Heart left ventricle (tissue), 16 donors: ENCODE measurements at regions not wholly inside any gene's neighbourhood (a gene's known extent, or its start where the extent isn't known, plus 50 kb on each side); places are given as distances from the start of the nearest gene placed in this dataset.
A peak's percentile ranks its signal among the peaks of the same experiment; 100 is the strongest.
"Not testable (repeated sequence)": the region's sequence is repeated elsewhere in the genome, so short reads cannot be mapped to it uniquely, and the experiment has no call there.

Experiments
- ATAC-seq, 4 donors: fragments of 200-7000 bp; cut with Tn5 transposase; one replicate each; pipeline ENCODE4 v1.9.1; 2020 to 2022; ENCODE audit warnings: moderate library complexity in 4 of 4, mild to moderate bottlenecking in 3 of 4, moderate number of reproducible peaks in 1 of 4
- DNase-seq, 5 donors: peaks; one replicate each; pipeline ENCODE4 v3.0.0-alpha.2; 2020
- H3K27ac ChIP-seq, 12 donors: fragments of 200-600 bp; sonication (generic) in 4 of 12; one replicate each; pipeline versions ENCODE4 v1.5.0 to v1.8.0; 2016 to 2022; ENCODE audit warnings: mild to moderate bottlenecking in 2 of 12
- H3K27me3 ChIP-seq, 9 donors: fragments of 200-600 bp; sonication (generic) in 2 of 9; one replicate each; pipeline versions ENCODE4 v1.5.1 to v1.8.0; 2016 to 2022; ENCODE audit warnings: mild to moderate bottlenecking in 3 of 9
- H3K36me3 ChIP-seq, 9 donors: fragments of 200-600 bp; sonication (generic) in 2 of 9; one replicate each; pipeline versions ENCODE4 v1.5.0 to v1.8.0; 2018 to 2022; ENCODE audit warnings: mild to moderate bottlenecking in 2 of 9
- H3K4me1 ChIP-seq, 12 donors: fragments of 200-600 bp; sonication (generic) in 4 of 12; one replicate each; pipeline versions ENCODE4 v1.5.0 to v1.8.0; 2016 to 2022; ENCODE audit warnings: mild to moderate bottlenecking in 3 of 12
- H3K4me3 ChIP-seq, 12 donors: fragments of 200-600 bp; sonication (generic) in 4 of 12; one replicate each; pipeline versions ENCODE4 v1.5.0 to v1.8.0; 2017 to 2022; ENCODE audit warnings: mild to moderate bottlenecking in 9 of 12, moderate library complexity in 4 of 12
- H3K9me3 ChIP-seq, 12 donors: fragments of 200-600 bp; sonication (generic) in 4 of 12; one replicate each; pipeline versions ENCODE4 v1.5.0 to v1.8.0; 2016 to 2022; ENCODE audit warnings: mild to moderate bottlenecking in 1 of 12
- WGBS, 4 donors: extraction: QIAGEN DNeasy Blood & Tissue Kit in 2 of 4; methylation state at CpG; one replicate each; pipeline versions ENCODE4 v1.1.5 to v1.1.7; 2013 to 2018; 5-methylcytosine and 5-hydroxymethylcytosine counted together
- intact Hi-C, 10 donors: fragments of 100-400 bp; cut with DNase I; formaldehyde crosslinking; loops; one replicate each; pipeline versions ENCODE4 v1.11.1 to v1.14.2; 2022
- donor health status: ischemic (EF 13 %, LVEDD 7.1; RV severe dilation, severe dysfunction).
- donor health status: healthy with polysubstance abuse.
- donor health status: DM: no; HTN: yes; CAD: no.
- donor health status: DM: no; HTN: no; CAD: no.
- donor health status: ischemic (EF 25% LVEDD 6.9; RV normal size, moderate dysfunction).
- donor health status: ischemic (EF 25% LVEDD 5.7; RV mildly dilated, moderate dysfunction).
- donor health status: healthy.
- donor health status: DM: yes; HTN: yes; CAD: no.
- donor health status: ischemic (EF 35%, LVEDD 5.7; RV mildly dilated, moderate dysfunction).
- donor health status: nonischemic (EF 11% LVEDD 7.7; RV severe dilation, severe dysfunction).
- donor health status: DM: yes; HTN: yes; CAD: no.
- donor health status: PGD.
- donor health status: ischemic (EF 29% LVEDD 5.4; RV normal size, mild dysfunction).
- donor health status: nonischemic (EF 23%, LVEDD 6.1; RV moderate dilation, normal function).

DNA sequence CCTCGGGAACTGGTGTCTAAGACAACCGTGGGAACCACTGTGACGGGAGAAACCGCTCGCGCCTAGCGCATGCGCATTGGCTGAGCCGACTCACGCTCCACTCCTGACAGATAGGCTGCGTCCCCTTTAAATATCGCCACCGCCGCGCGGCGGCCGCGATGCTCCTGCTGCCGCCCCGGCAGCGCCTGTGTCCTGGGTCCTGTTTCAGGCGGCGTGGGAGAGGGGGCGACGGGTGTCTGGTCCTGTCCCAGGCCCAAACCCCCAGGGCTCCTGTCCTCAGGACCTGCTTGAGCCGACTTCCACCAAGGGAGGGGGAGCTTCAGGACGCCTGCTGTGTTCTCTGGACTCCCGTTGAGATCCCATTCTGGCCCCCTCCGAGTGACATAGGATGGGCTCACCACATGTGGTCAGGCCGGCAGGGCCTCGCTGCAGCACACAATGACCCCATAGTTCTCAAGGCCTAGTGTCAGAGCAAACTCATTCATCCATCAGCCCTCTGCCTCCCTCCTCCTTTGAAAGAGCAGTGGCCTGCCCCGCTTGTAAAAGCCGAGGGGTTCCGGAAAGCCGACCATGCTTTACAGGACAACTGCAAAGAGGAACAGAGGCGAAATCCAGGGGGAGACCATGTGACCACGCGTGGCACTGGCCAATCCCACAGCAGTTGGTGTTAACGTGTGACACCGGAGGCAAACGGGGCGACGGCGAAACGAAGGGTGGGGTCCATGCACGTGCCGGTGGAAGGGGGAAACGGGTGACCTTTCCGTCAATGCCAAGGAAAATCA, 710.0 kb upstream of the TPTE start:
- 40 to 91% (median 80%) methylated on average over 1 to 38 of the region's 50 CpGs for WGBS, 4 donors
- ATAC-seq, H3K4me1 ChIP-seq, H3K4me3 ChIP-seq, DNase-seq, H3K36me3 ChIP-seq, H3K27me3 ChIP-seq, H3K9me3 ChIP-seq, H3K27ac ChIP-seq, intact Hi-C loops: not testable (repeated sequence)

- WGBS, 4 donors = 82 to 93% methylated on average over 27 to 28 of the region's 35 CpGs; no CpG with 5 or more reads in 2 of the 4 donors
- intact Hi-C loops, H3K27ac ChIP-seq, H3K27me3 ChIP-seq, DNase-seq, H3K4me1 ChIP-seq, H3K36me3 ChIP-seq, H3K9me3 ChIP-seq, ATAC-seq, H3K4me3 ChIP-seq: not testable (repeated sequence)
Observed at GRCh38 chr21:9812507-9812906, 708.9 kb upstream of the TPTE start.

- H3K4me3 ChIP-seq, ATAC-seq, H3K9me3 ChIP-seq, H3K27me3 ChIP-seq, H3K27ac ChIP-seq, H3K4me1 ChIP-seq, H3K36me3 ChIP-seq, intact Hi-C loops: not testable (repeated sequence)
- peak in 3 of 5 donors; percentile 28 to 77 (median 29) for DNase-seq
- WGBS, 4 donors = 79 to 93% (median 91%) methylated on average over 4 to 38 of the region's 57 CpGs; no CpG with 5 or more reads in 1 of the 4 donors
Observed at GRCh38 chr21:9813894-9814814, 707.2 kb upstream of the TPTE start.

DNA sequence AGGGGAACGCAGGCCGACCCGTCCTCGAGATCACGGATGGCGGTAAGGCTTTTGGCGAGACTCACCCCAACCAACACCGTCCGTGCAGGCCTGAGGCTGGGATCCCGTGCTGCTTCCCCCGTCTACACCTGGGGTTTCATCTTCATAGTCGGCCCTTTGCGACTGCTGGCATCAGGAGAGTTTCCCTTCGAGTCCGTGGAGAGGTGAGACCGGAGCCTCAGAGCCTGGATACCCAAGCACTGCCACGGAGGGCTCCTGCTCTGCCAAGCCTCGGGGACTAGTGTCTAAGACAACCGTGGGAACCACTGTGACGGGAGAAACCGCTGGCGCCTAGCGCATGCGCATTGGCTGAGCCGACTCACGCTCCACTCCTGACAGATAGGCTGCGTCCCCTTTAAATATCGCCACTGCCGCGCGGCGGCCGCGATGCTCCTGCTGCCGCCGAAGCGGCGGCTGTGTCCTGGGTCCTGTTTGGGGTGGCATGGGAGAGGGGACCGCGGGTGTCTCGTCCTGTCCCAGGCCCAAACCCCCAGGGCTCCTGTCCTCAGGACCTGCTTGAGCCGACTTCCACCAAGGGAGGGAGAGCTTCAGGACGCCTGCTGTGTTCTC, 706.1 kb upstream of the TPTE start:
- DNase-seq, H3K36me3 ChIP-seq, ATAC-seq, H3K9me3 ChIP-seq, H3K27ac ChIP-seq, intact Hi-C loops, H3K4me1 ChIP-seq, H3K27me3 ChIP-seq, H3K4me3 ChIP-seq: not testable (repeated sequence)
- WGBS, 4 donors = 60 to 88% (median 79%) methylated on average over 1 to 37 of the region's 43 CpGs

GRCh38 chr21:9816734-9817334, 704.5 kb upstream of the TPTE start:
- DNase-seq, H3K4me3 ChIP-seq, ATAC-seq, H3K36me3 ChIP-seq, intact Hi-C loops, H3K4me1 ChIP-seq, H3K27me3 ChIP-seq, H3K9me3 ChIP-seq, H3K27ac ChIP-seq: not testable (repeated sequence)
- WGBS, 4 donors = 83 to 90% methylated on average over 22 to 26 of the region's 38 CpGs; no CpG with 5 or more reads in 2 of the 4 donors

DNA sequence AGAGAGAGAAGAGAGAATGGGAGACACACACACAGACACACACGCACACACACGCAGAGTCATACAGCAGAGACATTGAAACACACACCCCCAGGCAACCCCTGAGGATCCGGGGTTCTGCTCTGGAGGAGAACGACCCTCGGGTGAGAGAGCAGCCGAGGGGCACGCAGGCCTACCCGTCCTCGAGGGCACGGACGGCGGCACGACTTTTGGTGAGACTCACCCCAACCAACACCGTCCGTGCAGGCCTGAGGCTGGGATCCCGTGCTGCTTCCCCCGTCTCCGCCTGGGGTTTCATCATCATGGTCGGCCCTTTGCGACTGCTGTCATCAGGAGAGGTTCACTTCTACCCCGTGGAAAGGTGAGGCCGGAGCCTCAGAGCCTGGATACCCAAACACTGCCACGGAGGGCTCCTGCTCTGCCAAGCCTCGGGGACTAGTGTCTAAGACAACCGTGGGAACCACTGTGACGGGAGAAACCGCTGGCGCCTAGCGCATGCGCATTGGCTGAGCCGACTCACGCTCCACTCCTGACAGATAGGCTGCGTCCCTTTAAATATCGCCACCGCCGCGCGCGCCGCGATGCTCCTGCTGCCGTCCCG, 703.4 kb upstream of the TPTE start:
- H3K4me3 ChIP-seq, H3K9me3 ChIP-seq, H3K4me1 ChIP-seq, H3K27ac ChIP-seq, ATAC-seq, DNase-seq, H3K27me3 ChIP-seq, intact Hi-C loops, H3K36me3 ChIP-seq: not testable (repeated sequence)
- 83 to 93% methylated on average over 3 to 24 of the region's 43 CpGs; no CpG with 5 or more reads in 2 of the 4 donors for WGBS, 4 donors

- H3K9me3 ChIP-seq = peaks cover 0 to 11% (median 3%) of the 10 kb centered on the region in 12 donors
- intact Hi-C loops, H3K36me3 ChIP-seq, ATAC-seq, H3K27ac ChIP-seq, H3K4me3 ChIP-seq, DNase-seq, H3K4me1 ChIP-seq, H3K27me3 ChIP-seq: not testable (repeated sequence)
- 67 to 86% methylated on average over 14 to 27 of the region's 37 CpGs; no CpG with 5 or more reads in 2 of the 4 donors for WGBS, 4 donors
Observed at GRCh38 chr21:9819549-9820192, 701.7 kb upstream of the TPTE start.

- ATAC-seq, H3K36me3 ChIP-seq, H3K4me1 ChIP-seq, H3K27ac ChIP-seq, intact Hi-C loops, H3K4me3 ChIP-seq, H3K27me3 ChIP-seq, DNase-seq: not testable (repeated sequence)
- WGBS, 4 donors = 70 to 91% (median 85%) methylated on average over 6 to 20 of the region's 20 CpGs
- H3K9me3 ChIP-seq = peaks cover 0 to 11% (median 3%) of the 10 kb centered on the region in 12 donors
Observed at GRCh38 chr21:9820579-9820978, 700.8 kb upstream of the TPTE start.

- H3K9me3 ChIP-seq = peaks cover 0 to 11% (median 3%) of the 10 kb centered on the region in 12 donors
- H3K4me3 ChIP-seq, DNase-seq, H3K27me3 ChIP-seq, H3K4me1 ChIP-seq, H3K27ac ChIP-seq, intact Hi-C loops, H3K36me3 ChIP-seq, ATAC-seq: not testable (repeated sequence)
- WGBS, 4 donors = 73 to 84% (median 75%) methylated on average over 17 to 20 of the region's 20 CpGs
Observed at GRCh38 chr21:9821472-9821871, 699.9 kb upstream of the TPTE start.
